GM23248 (cell line): ENCODE measurements at regions not wholly inside any gene's neighbourhood (a gene's known extent, or its start where the extent isn't known, plus 50 kb on each side); places are given as distances from the start of the nearest gene placed in this dataset.

Experiments used
- EZH2 ChIP-seq: fragments of 200-600 bp; sonication (generic); IDR thresholded peaks from 2 replicates; pipeline ENCODE4 v1.6.1; 2018; ENCODE audit warnings: antibody characterized with exemption, mild to moderate bottlenecking; ENCODE audit not compliant: insufficient read depth, poor library complexity, severe bottlenecking
- EZH2phosphoT487 ChIP-seq: fragments of 200-600 bp; sonication (generic); IDR thresholded peaks from 2 replicates; pipeline ENCODE4 v1.6.1; 2018; ENCODE audit warnings: antibody characterized with exemption, moderate library complexity, mild to moderate bottlenecking, low read depth; ENCODE audit not compliant: insufficient read depth

DNA sequence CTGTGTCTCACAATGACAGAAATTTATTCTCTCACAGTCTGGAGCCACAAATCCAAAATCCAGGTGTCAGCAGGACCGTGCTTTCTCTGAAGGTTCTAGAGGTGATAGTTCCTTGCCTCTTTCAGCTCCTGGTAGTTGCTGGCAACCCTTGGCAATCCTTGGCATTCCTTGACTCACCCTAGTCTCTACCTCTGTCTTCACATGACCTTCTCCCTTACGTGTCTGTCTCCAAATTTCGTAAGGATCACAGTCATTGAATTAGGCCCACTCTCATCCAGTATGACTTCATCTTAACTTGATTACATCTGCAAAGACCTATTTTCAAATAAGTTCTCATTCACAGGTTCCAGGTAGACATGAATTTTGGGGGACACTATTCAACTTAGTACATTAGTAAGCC lies 143.1 kb downstream of the CEP57L1 start:
- TF ChIP-seq EZH2: no peak
- TF ChIP-seq EZH2phosphoT487: no peak
